Prostate gland (tissue), 2 donors: ENCODE measurements at regions not wholly inside any gene's neighbourhood (a gene's known extent, or its start where the extent isn't known, plus 50 kb on each side); places are given as distances from the start of the nearest gene placed in this dataset.

ENCODE experiments used
- CTCF ChIP-seq, 4 experiments: fragments of 200-600 bp in 2 of 4; fragments of 450-650 bp in 2 of 4; sonication (generic) in 2 of 4; IDR thresholded peaks; 1 replicate in 3 of 4; 2 replicates in 1 of 4; pipeline ENCODE4 v1.5.1; 2016 to 2019; ENCODE audit warnings: antibody characterized with exemption in 4 of 4, mild to moderate bottlenecking in 2 of 4, moderate library complexity in 2 of 4
- POLR2A ChIP-seq: fragments of 450-650 bp; IDR thresholded peaks from one replicate; pipeline ENCODE4 v1.6.1; 2016; ENCODE audit warnings: antibody characterized with exemption, mild to moderate bottlenecking

- no peak for TF ChIP-seq CTCF (IDR thresholded peaks at IDR 0.05)
- no peak for TF ChIP-seq POLR2A
These were observed 139.7 kb downstream of the BRD1 start for GRCh38 chr22:49687786-49688515.
